ENCODE measurements at regions not wholly inside any gene's neighbourhood (a gene's known extent, or its start where the extent isn't known, plus 50 kb on each side); places are given as distances from the start of the nearest gene placed in this dataset.
"Not testable (repeated sequence)": the region's sequence is repeated elsewhere in the genome, so short reads cannot be mapped to it uniquely, and the experiment has no call there.

DNA sequence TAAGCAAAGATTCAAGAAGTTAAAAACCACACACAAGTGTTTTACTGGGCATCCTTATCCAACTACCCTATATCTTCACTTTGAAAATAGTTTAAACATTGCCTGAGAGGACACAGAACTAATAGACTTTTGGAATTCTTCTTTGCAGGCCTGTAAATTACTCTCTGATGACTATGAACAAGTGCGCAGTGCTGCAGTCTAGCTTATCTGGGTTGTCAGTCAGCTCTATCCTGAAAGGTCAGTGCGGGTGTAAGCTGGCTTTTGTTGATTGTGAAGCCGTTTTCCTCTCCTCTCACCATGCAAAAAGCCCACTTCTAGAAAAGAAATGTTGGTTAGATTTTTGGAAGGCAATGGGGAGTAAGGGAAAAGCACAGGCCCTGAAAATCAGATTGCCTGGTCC lies 143.6 kb upstream of the ERV3-1 start:
- TF ChIP-seq, protein P1, sequence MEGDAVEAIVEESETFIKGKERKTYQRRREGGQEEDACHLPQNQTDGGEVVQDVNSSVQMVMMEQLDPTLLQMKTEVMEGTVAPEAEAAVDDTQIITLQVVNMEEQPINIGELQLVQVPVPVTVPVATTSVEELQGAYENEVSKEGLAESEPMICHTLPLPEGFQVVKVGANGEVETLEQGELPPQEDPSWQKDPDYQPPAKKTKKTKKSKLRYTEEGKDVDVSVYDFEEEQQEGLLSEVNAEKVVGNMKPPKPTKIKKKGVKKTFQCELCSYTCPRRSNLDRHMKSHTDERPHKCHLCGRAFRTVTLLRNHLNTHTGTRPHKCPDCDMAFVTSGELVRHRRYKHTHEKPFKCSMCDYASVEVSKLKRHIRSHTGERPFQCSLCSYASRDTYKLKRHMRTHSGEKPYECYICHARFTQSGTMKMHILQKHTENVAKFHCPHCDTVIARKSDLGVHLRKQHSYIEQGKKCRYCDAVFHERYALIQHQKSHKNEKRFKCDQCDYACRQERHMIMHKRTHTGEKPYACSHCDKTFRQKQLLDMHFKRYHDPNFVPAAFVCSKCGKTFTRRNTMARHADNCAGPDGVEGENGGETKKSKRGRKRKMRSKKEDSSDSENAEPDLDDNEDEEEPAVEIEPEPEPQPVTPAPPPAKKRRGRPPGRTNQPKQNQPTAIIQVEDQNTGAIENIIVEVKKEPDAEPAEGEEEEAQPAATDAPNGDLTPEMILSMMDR (conservative IDR thresholded peaks at IDR 0.05; ENCODE audit: low read depth, low read length) = not testable (repeated sequence)
- not testable (repeated sequence) for TF ChIP-seq EZH2 (IDR thresholded peaks at IDR 0.05; ENCODE audit: borderline replicate concordance, low read depth, low read length, poor library complexity, severe bottlenecking)

Measured in A673 (cell line).